Lung (tissue), 11 donors: ENCODE measurements at regions not wholly inside any gene's neighbourhood (a gene's known extent, or its start where the extent isn't known, plus 50 kb on each side); places are given as distances from the start of the nearest gene placed in this dataset.

Source experiments
- ATAC-seq: fragments of 200-7000 bp; cut with Tn5 transposase; one replicate; pipeline ENCODE4 v1.9.1; 2020; ENCODE audit warnings: moderate number of reproducible peaks; ENCODE audit not compliant: insufficient read depth, low FRiP score
- DNase-seq, 3 donors: peaks; one replicate each; pipeline ENCODE4 v3.0.0-alpha.2; 2013 to 2017
- H3K27ac ChIP-seq, 2 donors: one replicate each; pipeline ENCODE4 v1.5.1; 2013; ENCODE audit warnings: mild to moderate bottlenecking in 2 of 2, moderate library complexity in 2 of 2, control low read depth in 1 of 2, inconsistent platforms in 1 of 2, low read depth in 1 of 2, low read length in 1 of 2
- H3K27me3 ChIP-seq, 3 donors: one replicate each; pipeline ENCODE4 v1.5.1; 2013; ENCODE audit warnings: low read length in 2 of 3; ENCODE audit not compliant: control insufficient read depth in 3 of 3, insufficient read depth in 3 of 3
- H3K36me3 ChIP-seq, 4 donors: one replicate each; pipeline ENCODE4 v1.5.1; 2013; ENCODE audit warnings: low read length in 4 of 4, mild to moderate bottlenecking in 1 of 4, moderate library complexity in 1 of 4; ENCODE audit not compliant: control insufficient read depth in 4 of 4, insufficient read depth in 4 of 4
- H3K4me1 ChIP-seq, 5 donors: one replicate each; pipeline ENCODE4 v1.5.1; 2013; ENCODE audit warnings: low read length in 5 of 5, mild to moderate bottlenecking in 2 of 5, moderate library complexity in 1 of 5; ENCODE audit not compliant: control insufficient read depth in 5 of 5, insufficient read depth in 5 of 5
- H3K4me3 ChIP-seq: one replicate; pipeline ENCODE4 v1.5.1; 2013; ENCODE audit warnings: mild to moderate bottlenecking, control low read depth, moderate library complexity
- H3K9ac ChIP-seq, 2 donors: one replicate each; pipeline ENCODE4 v1.5.1; 2013; ENCODE audit warnings: low read length in 2 of 2, control low read depth in 1 of 2; ENCODE audit not compliant: insufficient read depth in 1 of 2
- H3K9me3 ChIP-seq, 4 donors: one replicate each; pipeline ENCODE4 v1.5.1; 2013; ENCODE audit warnings: low read length in 3 of 4, mild to moderate bottlenecking in 1 of 4, moderate library complexity in 1 of 4; ENCODE audit not compliant: control insufficient read depth in 4 of 4, insufficient read depth in 3 of 4
- CTCF ChIP-seq: IDR thresholded peaks from 2 replicates; pipeline ENCODE4 v1.5.1; 2012; ENCODE audit warnings: mild to moderate bottlenecking; ENCODE audit errors: control extremely low read depth, extremely low read depth
- WGBS, 2 donors: extraction: QIAGEN DNeasy Blood & Tissue Kit; methylation state at CpG; one replicate each; pipeline ENCODE4 v1.1.7; 2013; 5-methylcytosine and 5-hydroxymethylcytosine counted together
- donor health status: control.
- donor health status: control.
- donor health status: Bipolar disorder and iron deficiency.
- donor health status: healthy.
- donor health status: DM: yes; HTN: yes; CAD: no.

DNA sequence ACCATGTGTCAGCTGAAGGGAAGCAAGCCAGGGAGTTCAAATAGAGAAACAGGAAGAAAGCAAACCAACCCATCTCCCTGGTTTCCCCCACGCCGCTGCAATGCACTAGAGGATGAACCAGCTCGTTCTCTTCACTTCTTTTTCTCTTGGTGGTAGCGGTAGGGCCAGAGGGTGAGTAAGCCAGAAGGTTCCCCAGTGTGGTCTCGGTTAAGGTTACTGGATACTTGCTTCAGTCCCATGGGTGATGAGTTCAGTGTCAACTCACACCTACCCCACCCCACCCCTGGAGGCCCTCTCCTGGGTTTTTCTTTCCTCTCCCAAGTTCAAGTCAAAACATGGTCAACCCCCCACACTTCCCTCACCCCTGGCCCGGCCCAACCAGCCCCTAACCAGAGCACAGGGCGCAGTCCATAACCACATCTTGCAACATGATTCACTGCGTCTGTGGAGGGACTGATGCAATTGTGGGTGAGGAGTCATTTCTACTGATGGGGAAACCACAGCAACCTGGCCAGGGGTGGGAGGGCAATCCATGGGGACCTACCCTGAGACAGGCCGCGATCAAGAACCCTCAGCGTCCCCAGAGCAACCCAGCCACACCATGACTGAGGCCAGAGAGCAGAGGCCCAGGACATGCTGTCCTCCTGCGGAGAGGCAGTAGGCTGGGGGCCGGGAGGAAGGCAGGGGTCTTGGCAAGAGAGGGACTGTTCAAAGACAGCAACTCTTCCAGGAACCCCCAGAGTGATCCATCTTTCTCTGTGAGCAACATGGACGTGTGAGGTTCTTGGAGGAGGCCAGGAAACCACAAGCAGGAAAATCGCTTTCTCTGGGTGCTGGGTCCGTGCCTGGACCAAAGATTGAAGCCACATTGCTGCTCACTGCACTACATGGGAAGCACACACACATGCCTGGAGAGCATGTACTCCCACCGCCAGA is 276.6 kb downstream of the UACA start:
- H3K27ac ChIP-seq = peak overlapping the region in 1 of 2 donors; percentile 73

DNA sequence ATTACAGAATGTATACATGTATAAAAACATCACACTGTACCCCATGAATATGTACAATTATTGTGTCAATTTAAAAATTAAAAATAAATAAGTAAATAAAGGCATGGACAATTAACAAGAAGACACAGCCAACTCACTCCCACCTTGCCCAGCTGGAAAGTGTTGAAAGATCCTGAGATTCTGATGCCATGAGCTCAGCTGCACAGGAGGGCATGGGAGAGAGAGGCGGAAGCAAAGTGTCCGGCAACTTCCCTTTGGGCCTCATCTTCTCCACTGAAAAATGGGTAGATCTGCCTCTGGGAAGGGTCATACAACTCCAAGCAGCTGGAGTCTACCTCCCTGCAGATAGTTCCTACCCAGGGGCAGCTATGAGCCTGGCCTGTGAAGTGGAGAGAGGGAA is 277.3 kb downstream of the UACA start:
- no peak for ATAC-seq
- no peaks in the 10 kb centered on the region for H3K9me3 ChIP-seq
- H3K36me3 ChIP-seq = no peaks in the 10 kb centered on the region
- H3K9ac ChIP-seq = no peak overlapping the region
- WGBS, 2 donors = 57 to 91% methylated on average over 2 of the region's 2 CpGs
- no peaks in the 10 kb centered on the region for H3K27me3 ChIP-seq
- DNase-seq = no peak
- no peaks in the 10 kb centered on the region for H3K4me1 ChIP-seq
- no peak for TF ChIP-seq CTCF
- peak overlapping the region in 1 of 2 donors; percentile 40 for H3K27ac ChIP-seq
- no peak overlapping the region for H3K4me3 ChIP-seq

More for the DNA sequence above, 276.6 kb downstream of the UACA start:
- no peak for TF ChIP-seq CTCF
- no peaks in the 10 kb centered on the region for H3K27me3 ChIP-seq
- 32 to 64% methylated on average over 17 of the region's 17 CpGs for WGBS, 2 donors
- H3K9ac ChIP-seq = no peak overlapping the region
- ATAC-seq = peak; percentile 55
- DNase-seq = no peak
- no peak overlapping the region for H3K4me3 ChIP-seq
- H3K36me3 ChIP-seq = no peaks in the 10 kb centered on the region
- H3K9me3 ChIP-seq = no peaks in the 10 kb centered on the region
- peaks cover 0 to 5% (median 0%) of the 10 kb centered on the region in 5 donors for H3K4me1 ChIP-seq

DNA sequence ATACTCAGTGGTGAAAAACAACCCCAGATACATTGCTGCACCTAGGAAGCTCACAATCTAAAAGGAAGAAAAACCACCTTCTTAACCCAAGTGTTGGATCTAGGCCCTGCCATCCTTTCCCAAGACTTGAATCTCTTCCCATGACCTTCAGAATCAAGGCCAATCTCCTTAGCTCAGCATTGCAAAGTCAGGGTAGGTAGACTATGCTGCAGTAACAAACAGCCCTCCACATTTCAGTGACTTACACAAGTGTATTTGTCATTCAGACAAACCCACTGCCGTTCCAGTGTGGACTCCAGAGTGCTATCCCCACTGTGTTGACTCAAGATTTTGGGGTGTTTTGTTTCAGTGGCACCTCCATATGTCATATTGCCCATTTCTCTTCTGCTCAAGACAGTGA is 278.4 kb downstream of the UACA start:
- H3K4me3 ChIP-seq = no peak overlapping the region
- no peaks in the 10 kb centered on the region for H3K36me3 ChIP-seq
- 0 to 48% methylated on average over 1 of the region's 1 CpG for WGBS, 2 donors
- DNase-seq (no peak), ATAC-seq (no peak)
- no peak for TF ChIP-seq CTCF
- no peak overlapping the region for H3K9ac ChIP-seq
- H3K4me1 ChIP-seq = no peaks in the 10 kb centered on the region
- no peaks in the 10 kb centered on the region for H3K9me3 ChIP-seq
- H3K27ac ChIP-seq = no peak overlapping the region
- H3K27me3 ChIP-seq = no peaks in the 10 kb centered on the region
